ENCODE measurements at regions not wholly inside any gene's neighbourhood (a gene's known extent, or its start where the extent isn't known, plus 50 kb on each side); places are given as distances from the start of the nearest gene placed in this dataset.

GRCh38 chr14:45721472-45721871, 468.5 kb upstream of the MIS18BP1 start:
- DNase-seq (ENCODE audit: low spot score in 2 of 2) = no peak
- intact Hi-C loops (cut with DNase I; ENCODE audit: low total_unique reads) = no loop called here
- TF ChIP-seq POLR2A (IDR thresholded peaks at IDR 0.05) (no peak), CTCF (IDR thresholded peaks at IDR 0.05) (no peak)
- H3K4me3 ChIP-seq (ENCODE audit: low read depth, poor library complexity, severe bottlenecking) = no peak overlapping the region

- intact Hi-C loops (cut with DNase I; ENCODE audit: low total_unique reads) = no loop called here
- H3K4me3 ChIP-seq (ENCODE audit: low read depth, poor library complexity, severe bottlenecking) = no peak overlapping the region
- 46 to 56% methylated on average over 9 of the region's 9 CpGs for WGBS, 2 donors
- TF ChIP-seq CTCF (IDR thresholded peaks at IDR 0.05) (no peak), POLR2A (IDR thresholded peaks at IDR 0.05) (no peak)
- DNase-seq (ENCODE audit: low spot score in 2 of 2) = no peak
These were observed 463.6 kb upstream of the MIS18BP1 start for GRCh38 chr14:45716572-45716971.

- intact Hi-C loops (cut with DNase I; ENCODE audit: low total_unique reads) = no loop called here
- TF ChIP-seq POLR2A (IDR thresholded peaks at IDR 0.05) (no peak), CTCF (IDR thresholded peaks at IDR 0.05) (no peak)
- no peak for DNase-seq (ENCODE audit: low spot score in 2 of 2)
- WGBS, 2 donors = 59 to 69% methylated on average over 1 of the region's 1 CpG
- no peak overlapping the region for H3K4me3 ChIP-seq (ENCODE audit: low read depth, poor library complexity, severe bottlenecking)
These were observed 462.9 kb upstream of the MIS18BP1 start for GRCh38 chr14:45715946-45716345.

- no peak for DNase-seq (ENCODE audit: low spot score in 2 of 2)
- H3K4me3 ChIP-seq (ENCODE audit: low read depth, poor library complexity, severe bottlenecking) = no peak overlapping the region
- no peak for TF ChIP-seq POLR2A (IDR thresholded peaks at IDR 0.05)
- no peak for TF ChIP-seq CTCF (IDR thresholded peaks at IDR 0.05)
- 80 to 90% methylated on average over 3 to 4 of the region's 4 CpGs for WGBS, 2 donors
- intact Hi-C loops (cut with DNase I; ENCODE audit: low total_unique reads) = no loop called here
These were observed 456.5 kb upstream of the MIS18BP1 start for GRCh38 chr14:45709541-45709940.

- no peak for TF ChIP-seq POLR2A (IDR thresholded peaks at IDR 0.05)
- TF ChIP-seq CTCF (IDR thresholded peaks at IDR 0.05) = no peak
- intact Hi-C loops (cut with DNase I; ENCODE audit: low total_unique reads) = no loop called here
- 38 to 42% methylated on average over 7 of the region's 7 CpGs for WGBS, 2 donors
- H3K4me3 ChIP-seq (ENCODE audit: low read depth, poor library complexity, severe bottlenecking) = no peak overlapping the region
- DNase-seq (ENCODE audit: low spot score in 2 of 2) = no peak
These were observed 453.0 kb upstream of the MIS18BP1 start for GRCh38 chr14:45705940-45706534.

GRCh38 chr14:45699471-45699870, 446.5 kb upstream of the MIS18BP1 start:
- H3K4me3 ChIP-seq (ENCODE audit: low read depth, poor library complexity, severe bottlenecking) = no peak overlapping the region
- intact Hi-C loops (cut with DNase I; ENCODE audit: low total_unique reads) = no loop called here
- 32 to 39% methylated on average over 5 of the region's 5 CpGs for WGBS, 2 donors
- no peak for DNase-seq (ENCODE audit: low spot score in 2 of 2)
- no peak for TF ChIP-seq CTCF (IDR thresholded peaks at IDR 0.05)
